Femur (tissue), 1 donor: ENCODE measurements at regions not wholly inside any gene's neighbourhood (a gene's known extent, or its start where the extent isn't known, plus 50 kb on each side); places are given as distances from the start of the nearest gene placed in this dataset.

Source experiments
- DNase-seq: peaks from one replicate; pipeline ENCODE4 v3.0.0-alpha.2; 2017

DNA sequence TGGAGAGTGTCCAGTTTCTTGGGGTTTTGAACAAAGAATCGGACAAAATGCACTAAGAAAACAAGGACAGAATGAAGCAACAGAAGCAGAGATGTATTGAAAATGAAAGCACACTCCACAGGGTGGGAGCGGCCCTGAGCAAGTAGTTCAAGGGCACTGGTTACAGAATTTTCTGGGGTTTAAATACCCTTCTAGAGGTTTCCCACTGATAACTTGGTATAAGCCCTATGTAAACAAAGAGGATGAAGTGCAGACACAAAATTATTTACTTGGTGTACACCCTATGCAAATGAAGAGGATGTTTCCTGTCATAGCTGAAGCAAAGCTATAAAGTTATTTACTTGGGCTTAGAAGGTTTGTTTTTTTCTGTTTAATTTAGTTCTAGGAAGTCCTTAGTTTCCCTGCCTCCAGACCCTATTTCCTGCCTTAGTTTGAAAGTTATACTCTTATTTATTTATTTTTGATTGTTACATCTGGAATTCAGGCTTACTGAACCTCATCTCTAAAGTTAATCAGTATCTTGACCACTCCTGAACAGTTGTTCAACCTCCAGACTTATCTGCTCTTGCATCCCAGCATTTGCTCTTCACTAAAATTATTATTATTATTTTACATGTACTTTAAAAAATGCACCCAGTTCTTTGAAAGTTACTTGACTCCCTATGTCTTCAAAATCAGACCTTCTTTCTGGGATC is 193.5 kb downstream of the SPP2 start:
- no peak for DNase-seq

DNA sequence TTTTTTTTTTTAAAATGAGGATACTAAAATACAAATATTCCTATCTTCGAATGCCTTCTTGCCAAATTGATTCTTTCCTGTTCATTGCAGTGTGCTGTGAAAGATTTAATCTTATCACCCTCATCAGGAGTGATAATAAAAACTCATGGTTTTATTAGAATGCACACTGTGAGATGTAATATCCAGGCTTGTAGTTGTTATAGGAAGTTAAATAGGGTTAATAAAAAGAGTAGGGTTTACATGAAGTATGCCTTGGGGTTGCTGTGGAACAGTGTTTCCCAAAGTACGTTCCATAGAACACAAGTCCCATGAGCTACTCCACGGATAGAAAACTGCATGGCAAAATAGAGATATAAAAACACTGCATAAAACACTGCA is 191.9 kb downstream of the SPP2 start:
- no peak for DNase-seq

GRCh38 chr2:234241656-234242458 is 191.4 kb downstream of the SPP2 start:
- no peak for DNase-seq

- DNase-seq: no peak
These were observed 190.4 kb downstream of the SPP2 start for GRCh38 chr2:234240917-234241316.

GRCh38 chr2:234235191-234235590 is 184.7 kb downstream of the SPP2 start:
- no peak for DNase-seq

GRCh38 chr2:234231460-234231859 is 181.0 kb downstream of the SPP2 start:
- DNase-seq: no peak

GRCh38 chr2:234219046-234219310 is 168.5 kb downstream of the SPP2 start:
- DNase-seq: no peak

GRCh38 chr2:234218266-234219045 is 168.0 kb downstream of the SPP2 start:
- DNase-seq: no peak

DNA sequence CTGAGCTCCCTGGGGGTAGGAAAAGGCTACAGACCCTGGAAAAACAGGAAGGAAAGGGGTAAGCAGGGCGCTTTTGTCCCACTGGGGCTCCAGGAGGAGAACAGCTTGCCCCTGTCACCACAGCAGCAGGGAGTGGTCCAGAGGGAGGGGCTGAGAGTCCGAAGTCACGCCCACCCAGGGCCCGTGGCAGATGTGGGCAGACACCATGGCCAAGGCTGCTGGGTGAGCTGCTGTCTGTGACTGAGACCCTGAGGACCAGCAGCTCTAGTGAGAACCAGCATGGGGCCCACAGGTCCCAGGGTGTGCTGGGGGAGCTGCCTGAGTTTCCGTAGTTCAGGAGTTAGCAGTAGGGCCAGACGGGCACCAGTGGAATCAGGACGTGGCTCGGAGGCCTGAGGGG is 162.0 kb downstream of the SPP2 start:
- DNase-seq: no peak

- DNase-seq: no peak
These were observed 161.3 kb downstream of the SPP2 start for GRCh38 chr2:234211797-234212196.

GRCh38 chr2:234206738-234207137 is 156.2 kb downstream of the SPP2 start:
- DNase-seq: no peak

DNA sequence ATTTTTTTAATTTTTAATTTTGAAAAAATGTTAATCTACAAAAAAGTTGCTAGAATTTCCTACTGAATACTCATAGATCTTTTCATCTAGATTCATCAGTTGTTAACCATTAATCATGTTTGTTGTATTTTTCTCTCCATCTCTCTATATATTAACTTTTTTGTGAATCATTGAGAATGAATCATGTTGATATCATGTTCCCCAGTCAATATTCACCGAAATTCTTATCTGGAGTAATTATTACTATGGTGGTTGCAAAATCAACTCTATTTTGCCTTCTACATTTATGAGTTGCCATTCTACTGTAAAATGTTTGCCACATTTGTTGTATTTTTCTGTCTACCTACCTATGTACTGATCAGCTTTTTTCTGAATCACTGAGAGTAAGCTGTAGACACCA is 154.0 kb downstream of the SPP2 start:
- DNase-seq: no peak

GRCh38 chr2:234203135-234203984 is 152.9 kb downstream of the SPP2 start:
- DNase-seq: no peak

DNA sequence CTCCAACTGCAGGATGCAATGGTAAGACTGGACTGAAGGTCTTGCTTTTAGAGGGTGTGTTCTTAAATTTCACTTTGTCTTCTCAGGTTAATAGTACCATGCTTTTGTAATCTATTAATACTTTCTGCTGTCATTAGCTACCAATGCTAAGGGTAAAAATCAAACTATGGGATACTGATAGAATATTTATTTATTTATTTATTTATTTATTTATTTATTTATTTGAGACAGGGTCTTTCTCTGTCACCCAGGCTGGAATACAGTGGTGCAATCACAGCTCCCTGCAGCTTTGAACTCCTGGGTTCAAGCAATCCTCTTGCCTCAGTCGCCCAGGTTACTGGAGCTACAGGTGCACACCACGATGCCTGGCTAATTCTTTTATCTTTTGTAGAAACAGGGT is 152.1 kb downstream of the SPP2 start:
- DNase-seq: no peak

DNA sequence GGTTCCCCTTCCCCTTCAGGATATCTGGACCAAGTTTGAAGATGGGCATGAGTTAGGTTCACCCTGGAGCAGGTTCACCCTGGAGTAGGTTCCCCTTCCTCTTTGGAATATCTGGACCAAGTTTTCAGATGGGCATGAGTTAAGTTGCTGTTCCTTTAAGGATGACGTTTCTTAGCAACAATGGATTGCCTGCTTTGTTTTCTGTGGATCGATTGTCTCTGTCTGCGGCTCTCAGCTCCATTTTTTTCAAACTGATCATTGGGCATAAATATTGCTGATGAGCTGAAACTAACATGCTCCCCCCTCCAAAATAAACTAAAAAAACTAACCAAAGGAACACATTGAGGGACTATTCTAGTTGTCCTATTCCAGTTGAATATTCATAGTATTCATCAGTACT is 149.5 kb downstream of the SPP2 start:
- no peak for DNase-seq

DNA sequence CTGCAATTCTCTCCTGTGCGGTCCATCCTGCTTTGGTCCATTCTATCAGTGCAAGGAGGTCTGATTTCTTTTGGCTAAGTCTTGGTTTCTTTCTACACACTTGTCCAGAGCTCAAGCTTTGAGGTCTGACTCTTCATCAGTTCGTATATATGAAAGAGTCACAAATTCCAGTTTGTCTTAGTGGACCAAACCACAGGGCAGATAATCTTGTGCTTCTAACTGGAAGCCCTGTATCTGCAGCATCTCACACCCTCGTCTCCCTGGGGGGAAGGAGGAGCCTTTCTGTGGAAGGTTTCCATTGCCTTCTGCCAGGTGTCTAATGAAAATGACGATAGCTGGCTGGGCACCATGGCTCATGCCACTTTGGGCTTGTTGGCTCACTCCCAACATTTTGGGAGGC is 148.5 kb downstream of the SPP2 start:
- DNase-seq: no peak

GRCh38 chr2:234195516-234195915 is 145.0 kb downstream of the SPP2 start:
- DNase-seq: no peak

- DNase-seq: no peak
These were observed 143.6 kb downstream of the SPP2 start for GRCh38 chr2:234193977-234194563.

GRCh38 chr2:234191819-234192407 is 141.4 kb downstream of the SPP2 start:
- no peak for DNase-seq

GRCh38 chr2:234189786-234190300 is 139.3 kb downstream of the SPP2 start:
- no peak for DNase-seq

- DNase-seq: no peak
These were observed 138.7 kb downstream of the SPP2 start for GRCh38 chr2:234189230-234189629.

DNA sequence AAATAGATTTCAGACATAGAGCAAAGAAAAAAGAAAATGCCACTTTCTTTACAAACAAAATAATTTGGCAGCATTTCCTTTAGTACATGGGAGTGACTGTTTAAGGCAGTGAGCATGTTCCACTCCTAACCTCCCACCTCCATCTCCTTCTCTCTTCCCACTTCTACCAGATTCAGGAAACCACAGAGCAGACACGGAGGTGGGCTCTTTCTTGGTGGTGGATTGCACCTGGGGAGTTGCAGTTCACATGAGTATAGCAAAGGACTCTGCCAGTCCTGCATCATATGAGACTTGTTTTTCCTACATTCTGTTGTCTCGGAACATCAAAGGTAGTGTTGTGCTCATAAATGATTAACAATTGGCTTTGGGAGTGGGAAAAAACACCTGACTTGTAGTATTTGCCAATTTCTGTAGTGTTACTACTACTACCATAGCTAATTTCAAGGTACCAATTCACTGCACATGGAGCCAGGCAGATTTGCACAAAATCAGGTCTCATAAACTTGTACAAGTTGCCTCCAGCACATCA is 137.2 kb downstream of the SPP2 start:
- no peak for DNase-seq
